PFSK-1 (cell line): ENCODE measurements at regions not wholly inside any gene's neighbourhood (a gene's known extent, or its start where the extent isn't known, plus 50 kb on each side); places are given as distances from the start of the nearest gene placed in this dataset.

Source experiments
- FOXP2 ChIP-seq: optimal IDR thresholded peaks from 2 replicates; pipeline ENCODE3; 2011; ENCODE audit warnings: borderline replicate concordance, control low read depth, inconsistent platforms; ENCODE audit not compliant: insufficient read depth; ENCODE audit errors: extremely low read length, extremely low read depth
- POLR2AphosphoS5 ChIP-seq: IDR thresholded peaks from 2 replicates; pipeline ENCODE4 v1.6.1; 2012; ENCODE audit warnings: low read depth, mild to moderate bottlenecking, control low read depth, low read length, moderate library complexity
- REST ChIP-seq, 2 experiments: IDR thresholded peaks; 2 replicates each; pipeline versions ENCODE4 v1.6.1 to v1.8.0; 2011 to 2012; ENCODE audit warnings: low read depth in 2 of 2, low read length in 2 of 2, control low read depth in 1 of 2, inconsistent platforms in 1 of 2, mild to moderate bottlenecking in 1 of 2, moderate library complexity in 1 of 2; ENCODE audit not compliant: insufficient read depth in 1 of 2
- SIN3A ChIP-seq: IDR thresholded peaks from 2 replicates; pipeline ENCODE4 v1.6.1; 2012; ENCODE audit warnings: mild to moderate bottlenecking, low read length, moderate library complexity, borderline replicate concordance; ENCODE audit not compliant: insufficient read depth
- TAF1 ChIP-seq: IDR thresholded peaks from 2 replicates; pipeline ENCODE4 v1.6.1; 2012; ENCODE audit warnings: low read length, control low read depth, borderline replicate concordance; ENCODE audit not compliant: insufficient read depth

GRCh38 chr10:18860631-18861240 is 187.9 kb upstream of the MALRD1 start:
- no peak for TF ChIP-seq SIN3A

- TF ChIP-seq REST (IDR thresholded peaks at IDR 0.05; ENCODE audit: insufficient read depth in 1 of 2, low read depth in 2 of 2, low read length in 2 of 2): no peak
- no peak for TF ChIP-seq POLR2AphosphoS5
- no peak for TF ChIP-seq FOXP2
Measured at GRCh38 chr10:18861382-18861781, 187.2 kb upstream of the MALRD1 start.

GRCh38 chr10:18866852-18867251 is 181.7 kb upstream of the MALRD1 start:
- TF ChIP-seq REST (IDR thresholded peaks at IDR 0.05; ENCODE audit: insufficient read depth in 1 of 2, low read depth in 2 of 2, low read length in 2 of 2) (no peak), FOXP2 (no peak), POLR2AphosphoS5 (no peak), SIN3A (no peak), TAF1 (no peak)

- no peak for TF ChIP-seq TAF1
- TF ChIP-seq POLR2AphosphoS5: no peak
- TF ChIP-seq REST (IDR thresholded peaks at IDR 0.05; ENCODE audit: insufficient read depth in 1 of 2, low read depth in 2 of 2, low read length in 2 of 2): no peak
- no peak for TF ChIP-seq SIN3A
- no peak for TF ChIP-seq FOXP2
Measured at GRCh38 chr10:18868919-18869318, 179.7 kb upstream of the MALRD1 start.

- TF ChIP-seq REST (IDR thresholded peaks at IDR 0.05; ENCODE audit: insufficient read depth in 1 of 2, low read depth in 2 of 2, low read length in 2 of 2) (no peak), SIN3A (no peak), TAF1 (no peak), FOXP2 (no peak), POLR2AphosphoS5 (no peak)
Measured at GRCh38 chr10:18875477-18875876, 173.1 kb upstream of the MALRD1 start.

- TF ChIP-seq TAF1: no peak
- TF ChIP-seq FOXP2: no peak
- no peak for TF ChIP-seq POLR2AphosphoS5
- no peak for TF ChIP-seq REST (IDR thresholded peaks at IDR 0.05; ENCODE audit: insufficient read depth in 1 of 2, low read depth in 2 of 2, low read length in 2 of 2)
- TF ChIP-seq SIN3A: no peak
Measured at GRCh38 chr10:18879284-18879683, 169.3 kb upstream of the MALRD1 start.
